ENCODE measurements at regions not wholly inside any gene's neighbourhood (a gene's known extent, or its start where the extent isn't known, plus 50 kb on each side); places are given as distances from the start of the nearest gene placed in this dataset.
"Not testable (repeated sequence)": the region's sequence is repeated elsewhere in the genome, so short reads cannot be mapped to it uniquely, and the experiment has no call there.

DNA sequence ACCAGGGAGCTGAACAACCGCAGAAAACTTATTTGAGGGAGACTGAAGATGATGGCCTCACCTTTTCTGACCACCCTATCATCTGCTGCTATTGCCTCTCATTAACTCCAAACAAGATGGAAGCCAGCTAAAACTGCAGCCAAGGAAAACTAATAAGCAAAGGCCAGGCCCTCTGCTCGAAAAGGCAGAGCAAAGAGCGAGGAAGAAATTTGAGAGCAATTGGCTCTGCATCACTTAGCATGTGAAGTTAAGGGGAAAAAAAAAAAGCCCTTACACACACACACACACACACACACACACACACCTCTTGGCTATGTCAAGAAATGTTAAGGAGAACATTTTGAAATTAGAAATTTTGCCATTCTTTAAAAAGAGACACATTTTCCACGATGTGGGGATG lies 228.1 kb upstream of the CYLC2 start:
- H3K4me1 ChIP-seq (ENCODE audit: insufficient read depth, insufficient read length) = no peaks in the 10 kb centered on the region
- H3K27me3 ChIP-seq (ENCODE audit: insufficient read depth, insufficient read length) = no peaks in the 10 kb centered on the region
- no peak for DNase-seq (ENCODE audit: low read depth, low spot score)
- TF ChIP-seq YY1 (IDR thresholded peaks at IDR 0.05; ENCODE audit: insufficient read depth, insufficient read length) = no peak
- TF ChIP-seq ZNF274 (IDR thresholded peaks at IDR 0.05; ENCODE audit: low read depth, low read length) = no peak
- no peak for TF ChIP-seq SUZ12 (IDR thresholded peaks at IDR 0.05; ENCODE audit: extremely low read depth, insufficient read depth, insufficient read length)
- H3K36me3 ChIP-seq (ENCODE audit: insufficient read depth, insufficient read length, low read length) = no peaks in the 10 kb centered on the region
- no peaks in the 10 kb centered on the region for H3K9me3 ChIP-seq (ENCODE audit: insufficient read depth, low read length)
- H3K9ac ChIP-seq (ENCODE audit: insufficient read length, low read depth) = no peak overlapping the region
- H3K4me3 ChIP-seq (ENCODE audit: insufficient read length, low read depth) = no peak overlapping the region

DNA sequence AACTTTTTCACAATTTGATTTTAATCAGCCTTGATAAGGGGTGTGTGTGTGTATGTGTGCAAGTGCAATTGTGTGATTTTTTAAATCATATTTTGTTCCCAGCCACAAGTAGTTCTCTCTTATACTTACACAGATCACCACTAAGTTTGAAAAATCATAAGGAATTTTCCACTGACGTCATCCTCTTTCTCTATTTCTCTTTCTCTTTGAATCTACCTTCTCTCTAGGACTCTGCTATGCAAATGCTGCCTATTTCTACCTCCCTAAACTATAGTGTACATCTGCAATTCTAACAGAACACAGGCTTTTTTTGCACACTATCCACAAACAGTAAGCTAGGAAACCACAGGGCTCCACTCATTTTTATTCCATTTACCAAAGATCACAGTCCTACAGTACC lies 254.6 kb upstream of the CYLC2 start:
- H3K27me3 ChIP-seq (ENCODE audit: insufficient read depth, insufficient read length) = no peaks in the 10 kb centered on the region
- H3K9me3 ChIP-seq (ENCODE audit: insufficient read depth, low read length) = no peaks in the 10 kb centered on the region
- H3K4me1 ChIP-seq (ENCODE audit: insufficient read depth, insufficient read length) = no peaks in the 10 kb centered on the region
- H3K36me3 ChIP-seq (ENCODE audit: insufficient read depth, insufficient read length, low read length) = no peaks in the 10 kb centered on the region
- no peak overlapping the region for H3K4me3 ChIP-seq (ENCODE audit: insufficient read length, low read depth)
- TF ChIP-seq SUZ12 (IDR thresholded peaks at IDR 0.05; ENCODE audit: extremely low read depth, insufficient read depth, insufficient read length) = no peak
- TF ChIP-seq YY1 (IDR thresholded peaks at IDR 0.05; ENCODE audit: insufficient read depth, insufficient read length) = no peak
- TF ChIP-seq ZNF274 (IDR thresholded peaks at IDR 0.05; ENCODE audit: low read depth, low read length) = no peak
- no peak overlapping the region for H3K9ac ChIP-seq (ENCODE audit: insufficient read length, low read depth)
- DNase-seq (ENCODE audit: low read depth, low spot score) = no peak

DNA sequence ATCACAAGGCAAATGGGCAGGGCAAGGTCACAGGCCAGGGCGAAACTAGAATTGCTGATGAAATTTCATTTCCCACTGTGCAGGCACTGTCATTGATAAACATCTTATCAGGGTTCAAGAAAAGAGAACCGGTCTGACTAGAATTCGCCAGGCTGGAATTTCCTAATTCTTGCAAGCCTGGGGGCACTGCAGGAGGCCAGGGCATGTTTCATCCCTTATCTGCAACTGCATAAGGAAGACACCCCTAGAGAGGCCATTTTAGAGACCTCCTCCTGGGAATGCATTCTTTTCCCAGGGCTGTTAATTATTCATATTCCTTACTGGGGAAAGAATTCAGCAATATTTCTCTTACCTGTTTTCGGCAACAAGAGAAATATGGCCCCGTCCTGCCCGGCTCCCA lies 266.2 kb upstream of the CYLC2 start:
- Histone ChIP-seq H3K4me1 (ENCODE audit: insufficient read depth, insufficient read length) (no peaks in the 10 kb centered on the region), H3K9me3 (ENCODE audit: insufficient read depth, low read length) (peaks cover 23% of the 10 kb centered on the region; the same call in 1 of the 2 replicates), H3K4me3 (ENCODE audit: insufficient read length, low read depth) (no peak overlapping the region), H3K9ac (ENCODE audit: insufficient read length, low read depth) (no peak overlapping the region), H3K36me3 (ENCODE audit: insufficient read depth, insufficient read length, low read length) (no peaks in the 10 kb centered on the region), H3K27me3 (ENCODE audit: insufficient read depth, insufficient read length) (no peaks in the 10 kb centered on the region)
- TF ChIP-seq YY1 (IDR thresholded peaks at IDR 0.05; ENCODE audit: insufficient read depth, insufficient read length) = no peak
- TF ChIP-seq SUZ12 (IDR thresholded peaks at IDR 0.05; ENCODE audit: extremely low read depth, insufficient read depth, insufficient read length) = no peak
- no peak for TF ChIP-seq ZNF274 (IDR thresholded peaks at IDR 0.05; ENCODE audit: low read depth, low read length)
- no peak for DNase-seq (ENCODE audit: low read depth, low spot score)

DNA sequence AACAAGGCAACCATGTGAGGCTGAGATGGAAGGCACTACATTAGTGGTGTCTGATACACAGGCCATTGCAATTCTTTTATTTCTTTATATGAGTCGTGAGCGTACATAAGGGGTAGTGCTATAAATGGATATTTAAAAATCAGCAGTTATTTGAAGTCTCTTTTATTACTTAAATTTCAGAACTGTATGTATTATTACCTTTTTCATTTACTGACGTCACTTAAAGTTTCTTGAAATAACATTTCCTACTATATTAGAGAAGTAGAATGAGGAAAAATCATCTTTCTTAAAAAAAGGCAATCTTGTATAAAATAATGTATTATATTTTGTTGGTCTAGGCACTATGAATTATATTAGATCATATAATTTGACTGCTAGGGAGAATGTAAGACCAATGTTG lies 280.9 kb upstream of the CYLC2 start:
- Histone ChIP-seq H3K9ac (ENCODE audit: insufficient read length, low read depth) (no peak overlapping the region), H3K27me3 (ENCODE audit: insufficient read depth, insufficient read length) (no peaks in the 10 kb centered on the region), H3K9me3 (ENCODE audit: insufficient read depth, low read length) (peaks cover 24% of the 10 kb centered on the region), H3K4me1 (ENCODE audit: insufficient read depth, insufficient read length) (no peaks in the 10 kb centered on the region), H3K36me3 (ENCODE audit: insufficient read depth, insufficient read length, low read length) (no peaks in the 10 kb centered on the region), H3K4me3 (ENCODE audit: insufficient read length, low read depth) (no peak overlapping the region)
- TF ChIP-seq ZNF274 (IDR thresholded peaks at IDR 0.05; ENCODE audit: low read depth, low read length) = no peak
- TF ChIP-seq YY1 (IDR thresholded peaks at IDR 0.05; ENCODE audit: insufficient read depth, insufficient read length) = no peak
- no peak for TF ChIP-seq SUZ12 (IDR thresholded peaks at IDR 0.05; ENCODE audit: extremely low read depth, insufficient read depth, insufficient read length)
- DNase-seq (ENCODE audit: low read depth, low spot score) = no peak

DNA sequence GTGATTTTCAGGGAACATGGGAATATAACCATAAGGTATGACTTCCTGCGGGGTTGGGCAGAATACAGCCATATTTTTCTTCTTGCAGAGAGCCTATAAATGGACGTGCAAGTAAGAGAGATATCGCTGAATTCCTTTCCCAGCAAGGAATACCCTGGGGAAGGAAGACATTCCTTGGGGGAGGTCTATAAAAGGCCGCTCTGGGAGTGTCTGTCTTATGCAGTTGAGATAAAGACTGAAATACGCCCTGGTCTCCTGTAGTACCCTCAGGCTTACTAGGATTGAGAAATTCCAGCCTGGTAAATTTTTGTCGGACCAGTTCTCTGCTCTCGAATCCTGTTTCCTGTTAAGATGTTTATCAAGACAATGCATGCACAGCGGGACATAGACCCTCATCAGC lies 282.2 kb upstream of the CYLC2 start:
- DNase-seq (ENCODE audit: low read depth, low spot score) = not testable (repeated sequence)

DNA sequence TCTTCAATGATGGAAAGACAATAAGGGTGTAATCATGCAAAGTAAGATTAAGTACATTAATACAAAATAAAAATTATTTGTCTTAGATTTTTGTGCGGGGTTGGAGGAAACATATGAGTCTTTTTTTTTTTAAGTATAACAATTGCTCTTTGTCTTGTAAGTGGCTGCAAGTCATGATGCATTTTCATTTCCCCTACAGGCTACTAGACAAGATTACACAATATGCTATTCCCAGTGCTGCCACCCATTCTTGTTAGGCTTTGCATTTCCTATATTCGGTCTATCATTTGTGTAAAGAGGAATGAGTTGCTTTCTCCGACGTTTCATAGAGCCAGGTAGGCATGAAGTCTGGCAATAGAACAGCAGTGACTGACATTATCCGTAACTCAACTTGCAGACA lies 294.2 kb upstream of the CYLC2 start:
- no peaks in the 10 kb centered on the region for H3K4me1 ChIP-seq (ENCODE audit: insufficient read depth, insufficient read length)
- no peaks in the 10 kb centered on the region for H3K27me3 ChIP-seq (ENCODE audit: insufficient read depth, insufficient read length)
- TF ChIP-seq ZNF274 (IDR thresholded peaks at IDR 0.05; ENCODE audit: low read depth, low read length) (no peak), YY1 (IDR thresholded peaks at IDR 0.05; ENCODE audit: insufficient read depth, insufficient read length) (no peak), SUZ12 (IDR thresholded peaks at IDR 0.05; ENCODE audit: extremely low read depth, insufficient read depth, insufficient read length) (no peak)
- H3K9me3 ChIP-seq (ENCODE audit: insufficient read depth, low read length) = no peaks in the 10 kb centered on the region
- H3K9ac ChIP-seq (ENCODE audit: insufficient read length, low read depth) = no peak overlapping the region
- H3K4me3 ChIP-seq (ENCODE audit: insufficient read length, low read depth) = no peak overlapping the region
- H3K36me3 ChIP-seq (ENCODE audit: insufficient read depth, insufficient read length, low read length) = no peaks in the 10 kb centered on the region
- no peak for DNase-seq (ENCODE audit: low read depth, low spot score)

More for the DNA sequence above, 282.2 kb upstream of the CYLC2 start:
- H3K9ac ChIP-seq (ENCODE audit: insufficient read length, low read depth); H3K4me3 ChIP-seq (ENCODE audit: insufficient read length, low read depth); H3K4me1 ChIP-seq (ENCODE audit: insufficient read depth, insufficient read length); H3K36me3 ChIP-seq (ENCODE audit: insufficient read depth, insufficient read length, low read length); H3K27me3 ChIP-seq (ENCODE audit: insufficient read depth, insufficient read length): not testable (repeated sequence)
- H3K9me3 ChIP-seq (ENCODE audit: insufficient read depth, low read length) = peaks cover 24% of the 10 kb centered on the region

DNA sequence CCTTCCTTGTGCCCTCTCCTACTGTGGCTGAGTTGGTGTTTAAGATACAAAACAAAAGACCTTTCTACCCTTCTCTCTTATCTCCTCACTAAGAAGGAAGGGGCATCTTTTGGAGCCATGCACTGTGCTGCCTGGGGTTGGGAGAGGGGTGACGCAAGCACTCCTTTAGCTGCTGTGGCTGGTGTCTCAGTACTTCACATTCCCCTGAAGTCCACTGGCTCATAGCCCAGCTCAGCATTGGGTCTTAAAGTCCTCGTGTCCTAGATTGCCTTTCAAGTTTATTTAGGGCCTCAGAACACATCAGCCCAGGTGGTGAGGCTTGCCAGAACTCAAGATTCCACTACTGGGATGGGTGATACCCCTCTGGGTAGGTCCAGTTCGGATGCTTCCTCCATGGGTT lies 325.9 kb upstream of the CYLC2 start:
- Histone ChIP-seq H3K9ac (ENCODE audit: insufficient read length, low read depth) (no peak overlapping the region), H3K27me3 (ENCODE audit: insufficient read depth, insufficient read length) (no peaks in the 10 kb centered on the region), H3K4me1 (ENCODE audit: insufficient read depth, insufficient read length) (no peaks in the 10 kb centered on the region), H3K36me3 (ENCODE audit: insufficient read depth, insufficient read length, low read length) (no peaks in the 10 kb centered on the region), H3K4me3 (ENCODE audit: insufficient read length, low read depth) (no peak overlapping the region), H3K9me3 (ENCODE audit: insufficient read depth, low read length) (no peaks in the 10 kb centered on the region)
- DNase-seq (ENCODE audit: low read depth, low spot score) = no peak
- TF ChIP-seq YY1 (IDR thresholded peaks at IDR 0.05; ENCODE audit: insufficient read depth, insufficient read length) (no peak), SUZ12 (IDR thresholded peaks at IDR 0.05; ENCODE audit: extremely low read depth, insufficient read depth, insufficient read length) (no peak), ZNF274 (IDR thresholded peaks at IDR 0.05; ENCODE audit: low read depth, low read length) (no peak)

DNA sequence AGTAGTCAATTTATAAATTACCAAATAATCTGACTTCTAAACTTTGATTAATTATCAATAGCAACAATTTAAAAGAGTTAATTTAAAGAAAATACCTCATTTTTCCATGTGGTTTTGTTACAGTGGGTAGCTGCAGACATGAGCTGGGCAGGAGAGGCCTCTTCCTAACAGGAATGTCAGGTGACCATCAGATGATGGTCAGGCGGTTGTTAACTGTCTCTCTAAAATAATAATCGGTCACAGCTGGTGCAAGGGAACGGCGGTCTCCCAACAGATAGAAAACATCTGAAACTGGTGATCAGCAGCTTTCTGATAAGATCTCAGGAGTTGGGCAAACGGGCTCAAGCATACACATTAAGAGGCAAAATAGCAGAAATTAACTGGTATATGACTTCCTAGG lies 342.7 kb upstream of the CYLC2 start:
- Histone ChIP-seq H3K9ac (ENCODE audit: insufficient read length, low read depth) (no peak overlapping the region), H3K4me1 (ENCODE audit: insufficient read depth, insufficient read length) (no peaks in the 10 kb centered on the region), H3K36me3 (ENCODE audit: insufficient read depth, insufficient read length, low read length) (no peaks in the 10 kb centered on the region), H3K4me3 (ENCODE audit: insufficient read length, low read depth) (no peak overlapping the region), H3K27me3 (ENCODE audit: insufficient read depth, insufficient read length) (no peaks in the 10 kb centered on the region), H3K9me3 (ENCODE audit: insufficient read depth, low read length) (no peaks in the 10 kb centered on the region)
- TF ChIP-seq SUZ12 (IDR thresholded peaks at IDR 0.05; ENCODE audit: extremely low read depth, insufficient read depth, insufficient read length) (no peak), ZNF274 (IDR thresholded peaks at IDR 0.05; ENCODE audit: low read depth, low read length) (no peak), YY1 (IDR thresholded peaks at IDR 0.05; ENCODE audit: insufficient read depth, insufficient read length) (no peak)
- no peak for DNase-seq (ENCODE audit: low read depth, low spot score)

All from NT2/D1 (cell line).